Thoracic aorta (tissue), 2 donors: ENCODE measurements at regions not wholly inside any gene's neighbourhood (a gene's known extent, or its start where the extent isn't known, plus 50 kb on each side); places are given as distances from the start of the nearest gene placed in this dataset.

Experiments used
- ATAC-seq: fragments of 150-250 bp; one replicate; pipeline ENCODE4 v1.8.0; 2017; ENCODE audit warnings: low read depth; ENCODE audit not compliant: insufficient number of reproducible peaks, low FRiP score
- DNase-seq: peaks from one replicate; pipeline ENCODE4 v3.0.0-alpha.2; 2020; ENCODE audit warnings: low spot score
- H3K27ac ChIP-seq, 2 donors: fragments of 200-600 bp; sonication (generic); 1 replicate in 1 of 2; 2 replicates in 1 of 2; pipeline ENCODE4 v1.5.1; 2016; ENCODE audit warnings: mild to moderate bottlenecking in 2 of 2, moderate library complexity in 2 of 2
- H3K27me3 ChIP-seq: fragments of 200-600 bp; sonication (generic); replicated peaks from 2 replicates; pipeline ENCODE4 v1.6.0; 2016; ENCODE audit warnings: mild to moderate bottlenecking; ENCODE audit not compliant: insufficient read depth
- H3K36me3 ChIP-seq: fragments of 200-600 bp; sonication (generic); one replicate; pipeline ENCODE4 v1.5.1; 2016
- H3K4me1 ChIP-seq, 2 donors: fragments of 200-600 bp; sonication (generic); 1 replicate in 1 of 2; 2 replicates in 1 of 2; pipeline versions ENCODE4 v1.5.1 to v1.6.0; 2016; ENCODE audit warnings: low read depth in 2 of 2, mild to moderate bottlenecking in 1 of 2; ENCODE audit not compliant: control insufficient read depth in 1 of 2
- H3K4me3 ChIP-seq: fragments of 200-600 bp; sonication (generic); 2 replicates; pipeline ENCODE4 v1.5.1; 2016; ENCODE audit warnings: mild to moderate bottlenecking
- H3K9me3 ChIP-seq: fragments of 200-600 bp; sonication (generic); 2 replicates; pipeline ENCODE4 v1.5.1; 2016
- TF ChIP-seq, protein P1 (sequence below): fragments of 200-600 bp; sonication (generic); IDR thresholded peaks from one replicate; pipeline ENCODE4 v1.5.1; 2019; ENCODE audit warnings: antibody characterized with exemption

DNA sequence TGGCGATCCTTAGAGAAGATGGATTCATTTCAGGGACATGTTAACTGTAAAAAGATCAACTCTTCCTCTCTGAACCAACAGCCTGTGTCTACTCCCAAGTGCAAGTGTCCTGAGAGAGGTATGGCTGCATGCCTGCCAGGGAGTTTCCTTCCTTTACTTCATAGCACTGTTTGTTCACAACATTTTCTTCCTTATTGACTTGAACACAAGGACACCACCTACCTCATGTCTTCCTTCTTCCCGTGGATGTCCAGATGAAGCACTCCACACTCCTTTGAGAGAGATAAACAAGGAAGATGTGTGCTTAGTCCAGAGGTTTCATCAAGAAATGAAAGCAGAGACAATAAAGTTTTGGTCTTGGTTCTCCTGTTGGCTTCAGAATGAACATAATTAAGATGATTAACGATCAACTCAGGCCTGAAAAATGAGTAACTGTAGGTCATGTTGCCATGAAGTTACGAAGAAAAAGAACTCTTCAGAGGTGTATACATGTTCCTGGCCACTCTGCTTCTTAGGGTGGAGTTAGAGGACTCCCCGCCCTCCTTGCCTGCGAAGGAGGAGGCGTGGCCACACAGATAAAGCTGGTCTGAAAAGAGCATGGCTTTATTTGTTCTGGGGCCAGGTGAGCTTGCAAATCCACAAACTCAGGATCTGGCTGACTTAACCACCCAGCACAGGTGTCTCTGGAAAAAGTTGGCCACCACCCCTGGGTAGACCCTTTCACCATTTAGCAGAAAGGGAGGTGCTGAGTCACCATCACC lies 155.0 kb upstream of the KCTD1 start:
- DNase-seq, result no peak
- H3K36me3 ChIP-seq, result no peaks in the 10 kb centered on the region
- TF ChIP-seq, protein P1, sequence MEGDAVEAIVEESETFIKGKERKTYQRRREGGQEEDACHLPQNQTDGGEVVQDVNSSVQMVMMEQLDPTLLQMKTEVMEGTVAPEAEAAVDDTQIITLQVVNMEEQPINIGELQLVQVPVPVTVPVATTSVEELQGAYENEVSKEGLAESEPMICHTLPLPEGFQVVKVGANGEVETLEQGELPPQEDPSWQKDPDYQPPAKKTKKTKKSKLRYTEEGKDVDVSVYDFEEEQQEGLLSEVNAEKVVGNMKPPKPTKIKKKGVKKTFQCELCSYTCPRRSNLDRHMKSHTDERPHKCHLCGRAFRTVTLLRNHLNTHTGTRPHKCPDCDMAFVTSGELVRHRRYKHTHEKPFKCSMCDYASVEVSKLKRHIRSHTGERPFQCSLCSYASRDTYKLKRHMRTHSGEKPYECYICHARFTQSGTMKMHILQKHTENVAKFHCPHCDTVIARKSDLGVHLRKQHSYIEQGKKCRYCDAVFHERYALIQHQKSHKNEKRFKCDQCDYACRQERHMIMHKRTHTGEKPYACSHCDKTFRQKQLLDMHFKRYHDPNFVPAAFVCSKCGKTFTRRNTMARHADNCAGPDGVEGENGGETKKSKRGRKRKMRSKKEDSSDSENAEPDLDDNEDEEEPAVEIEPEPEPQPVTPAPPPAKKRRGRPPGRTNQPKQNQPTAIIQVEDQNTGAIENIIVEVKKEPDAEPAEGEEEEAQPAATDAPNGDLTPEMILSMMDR, result no peak
- no peaks in the 10 kb centered on the region for H3K27me3 ChIP-seq
- H3K4me1 ChIP-seq, result no peaks in the 10 kb centered on the region
- H3K9me3 ChIP-seq, result no peaks in the 10 kb centered on the region
- no peak overlapping the region for H3K27ac ChIP-seq
- H3K4me3 ChIP-seq, result no peak overlapping the region
- ATAC-seq, result no peak

DNA sequence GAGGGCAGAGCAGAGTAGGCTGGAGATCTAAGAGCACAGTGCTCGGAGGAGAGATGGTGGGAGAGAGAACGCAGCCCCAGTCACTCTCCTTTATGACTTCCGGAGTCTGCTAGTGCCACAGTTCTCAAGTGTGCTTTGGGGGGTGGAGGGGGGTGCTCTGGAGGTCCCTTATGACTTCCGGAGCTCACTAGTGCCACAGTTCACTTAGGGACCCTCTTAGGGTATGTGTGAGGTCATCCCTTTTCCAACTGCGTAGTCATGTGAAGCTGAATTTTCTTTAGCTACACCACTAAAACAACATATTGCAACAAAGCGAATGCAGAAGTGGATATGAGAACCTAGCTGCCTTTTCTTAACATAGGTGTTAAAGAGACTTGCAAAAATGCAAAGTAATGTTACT lies 153.7 kb upstream of the KCTD1 start:
- no peak overlapping the region for H3K27ac ChIP-seq
- TF ChIP-seq, protein P1, result no peak
- H3K36me3 ChIP-seq, result no peaks in the 10 kb centered on the region
- H3K9me3 ChIP-seq, result no peaks in the 10 kb centered on the region
- H3K4me1 ChIP-seq, result no peaks in the 10 kb centered on the region
- no peak overlapping the region for H3K4me3 ChIP-seq
- ATAC-seq, result no peak
- no peaks in the 10 kb centered on the region for H3K27me3 ChIP-seq
- DNase-seq, result no peak

DNA sequence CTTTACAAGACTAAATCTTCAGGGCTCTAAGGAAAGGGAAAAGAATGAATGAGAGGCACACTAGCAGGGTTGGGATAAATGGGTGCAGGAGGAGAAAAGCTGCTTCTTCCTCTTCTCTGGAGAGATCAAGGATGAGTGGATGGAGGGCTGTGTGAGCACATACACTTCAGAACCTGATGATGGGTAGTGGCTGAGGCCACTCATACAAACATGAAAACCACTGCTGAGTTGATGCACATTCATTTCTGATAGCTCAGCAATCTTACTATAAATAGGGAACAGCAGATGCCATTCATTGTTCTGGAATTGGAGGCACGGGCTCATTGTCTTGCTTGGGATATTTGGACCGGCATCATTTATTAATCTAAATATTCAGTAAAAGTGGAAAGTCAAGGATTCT lies 152.4 kb upstream of the KCTD1 start:
- Histone ChIP-seq H3K27ac (no peak overlapping the region), H3K9me3 (no peaks in the 10 kb centered on the region), H3K4me3 (no peak overlapping the region), H3K36me3 (no peaks in the 10 kb centered on the region), H3K4me1 (no peaks in the 10 kb centered on the region), H3K27me3 (no peaks in the 10 kb centered on the region)
- TF ChIP-seq, protein P1, result no peak
- DNase-seq, result no peak
- no peak for ATAC-seq

DNA sequence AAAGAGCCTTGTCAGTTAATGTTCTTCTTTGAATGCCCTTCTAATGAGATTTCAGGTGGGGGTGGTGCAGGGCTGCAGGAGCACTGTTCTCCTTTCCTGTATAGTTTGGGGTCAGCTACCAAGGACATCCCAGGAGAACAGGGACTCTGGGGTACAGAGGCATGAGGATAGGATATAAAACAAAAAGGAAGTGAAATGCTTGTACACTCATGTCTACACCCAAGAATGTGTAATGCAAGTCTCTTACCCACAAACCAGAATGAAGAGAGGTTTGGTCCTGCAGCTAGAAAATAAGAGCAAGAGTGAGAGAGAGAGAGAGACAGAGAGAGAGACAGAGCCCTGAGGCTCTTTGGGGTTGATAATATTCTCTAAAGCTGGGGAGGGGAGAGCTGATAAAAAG lies 151.8 kb upstream of the KCTD1 start:
- H3K36me3 ChIP-seq, result no peaks in the 10 kb centered on the region

DNA sequence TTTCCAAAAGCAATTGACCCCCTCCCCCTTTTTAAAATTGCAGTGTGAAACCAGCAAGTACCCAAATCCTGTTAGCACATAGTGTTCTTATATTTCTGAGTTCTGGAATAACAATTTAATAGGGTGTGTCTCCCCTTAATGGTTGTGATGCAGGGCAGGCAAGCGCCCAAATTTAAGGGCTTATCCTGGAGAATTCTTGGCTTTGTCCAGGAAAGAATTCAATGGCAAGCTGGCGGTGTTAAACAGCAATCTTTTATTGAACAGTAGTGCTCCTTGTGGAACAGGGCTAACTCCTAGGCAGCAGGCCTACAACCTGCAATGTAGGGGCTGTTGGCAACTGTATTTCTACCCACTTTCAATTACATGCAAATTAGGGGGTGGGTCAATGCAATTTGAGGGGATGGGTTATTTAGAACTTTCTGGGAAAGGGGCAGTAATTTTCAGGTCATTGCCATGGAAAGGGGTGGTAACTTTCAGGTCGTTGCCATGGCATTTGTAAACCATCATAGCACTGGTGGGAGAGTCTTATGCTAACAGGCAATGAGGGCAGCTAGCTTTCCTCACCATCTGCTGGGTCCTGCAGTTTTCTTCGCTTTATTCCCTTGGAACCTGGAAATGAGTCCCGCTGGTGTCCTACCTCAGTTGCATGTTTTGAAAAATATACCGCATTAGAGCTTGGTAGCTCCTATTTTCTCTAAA lies 149.0 kb upstream of the KCTD1 start:
- TF ChIP-seq, protein P1, result no peak
- no peaks in the 10 kb centered on the region for H3K36me3 ChIP-seq
- no peak overlapping the region for H3K27ac ChIP-seq
- no peaks in the 10 kb centered on the region for H3K27me3 ChIP-seq
- ATAC-seq, result no peak
- H3K9me3 ChIP-seq, result no peaks in the 10 kb centered on the region
- no peak for DNase-seq
- no peaks in the 10 kb centered on the region for H3K4me1 ChIP-seq
- H3K4me3 ChIP-seq, result no peak overlapping the region

More for the DNA sequence above, 151.8 kb upstream of the KCTD1 start:
- Histone ChIP-seq H3K27ac (no peak overlapping the region), H3K4me3 (no peak overlapping the region), H3K4me1 (no peaks in the 10 kb centered on the region), H3K27me3 (no peaks in the 10 kb centered on the region), H3K9me3 (no peaks in the 10 kb centered on the region)
- TF ChIP-seq, protein P1, result no peak
- ATAC-seq (no peak), DNase-seq (no peak)
